ENCODE measurements at regions not wholly inside any gene's neighbourhood (a gene's known extent, or its start where the extent isn't known, plus 50 kb on each side); places are given as distances from the start of the nearest gene placed in this dataset.

DNA sequence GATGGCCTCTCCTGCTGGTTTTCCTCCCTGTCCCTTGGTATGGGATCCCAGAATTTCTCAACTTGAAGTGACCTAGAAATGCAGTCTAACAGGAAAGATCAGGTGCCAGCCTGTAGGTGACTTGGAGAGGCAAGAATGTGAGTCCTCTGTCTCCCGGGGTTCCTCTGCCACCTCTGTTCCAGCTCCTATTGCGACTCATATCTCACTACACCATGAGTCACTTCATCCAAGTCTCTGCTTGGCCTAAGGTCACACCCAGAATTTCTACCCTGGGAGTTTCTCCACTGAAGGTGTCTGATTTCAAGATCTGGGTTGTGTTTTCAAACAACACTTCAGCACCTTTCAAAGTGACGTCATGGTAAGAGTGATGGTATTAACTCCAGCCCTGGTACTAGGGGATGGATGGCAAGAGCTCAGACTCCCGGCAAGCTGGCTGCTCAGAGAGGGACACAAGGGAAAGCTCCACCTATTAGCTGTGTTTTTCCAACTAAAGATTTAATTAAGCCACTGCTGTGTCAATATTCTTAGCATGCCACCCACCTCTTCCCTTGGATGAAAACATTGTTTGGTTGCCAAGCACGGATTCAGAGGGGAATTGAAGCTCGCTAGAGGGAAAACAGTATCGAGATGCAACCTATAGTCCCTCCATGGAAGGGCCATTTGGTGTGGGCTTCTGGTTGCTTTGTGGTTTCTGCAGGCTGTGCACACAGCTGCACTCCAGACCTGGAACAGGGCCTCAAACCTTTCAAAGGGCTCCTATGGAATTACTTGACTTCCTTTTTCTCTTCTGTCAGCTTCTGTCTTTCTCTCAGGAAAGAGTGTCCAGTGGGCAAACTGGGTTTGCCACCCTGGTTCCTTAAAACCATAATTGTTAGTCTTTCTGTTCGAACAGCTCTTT, 205.7 kb downstream of the GAS1 start (continued):
- TF ChIP-seq, protein P1, sequence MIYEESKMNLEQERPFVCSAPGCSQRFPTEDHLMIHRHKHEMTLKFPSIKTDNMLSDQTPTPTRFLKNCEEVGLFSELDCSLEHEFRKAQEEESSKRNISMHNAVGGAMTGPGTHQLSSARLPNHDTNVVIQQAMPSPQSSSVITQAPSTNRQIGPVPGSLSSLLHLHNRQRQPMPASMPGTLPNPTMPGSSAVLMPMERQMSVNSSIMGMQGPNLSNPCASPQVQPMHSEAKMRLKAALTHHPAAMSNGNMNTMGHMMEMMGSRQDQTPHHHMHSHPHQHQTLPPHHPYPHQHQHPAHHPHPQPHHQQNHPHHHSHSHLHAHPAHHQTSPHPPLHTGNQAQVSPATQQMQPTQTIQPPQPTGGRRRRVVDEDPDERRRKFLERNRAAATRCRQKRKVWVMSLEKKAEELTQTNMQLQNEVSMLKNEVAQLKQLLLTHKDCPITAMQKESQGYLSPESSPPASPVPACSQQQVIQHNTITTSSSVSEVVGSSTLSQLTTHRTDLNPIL (CRISPR knock-in tag; IDR thresholded peaks at IDR 0.05): no peak
- no peak for TF ChIP-seq ZEB2 (IDR thresholded peaks at IDR 0.05)
- no peak for TF ChIP-seq CBFB (CRISPR knock-in tag; IDR thresholded peaks at IDR 0.05)
- TF ChIP-seq MTF1 (CRISPR knock-in tag; IDR thresholded peaks at IDR 0.05; ENCODE audit: borderline replicate concordance): no peak
- TF ChIP-seq PPARD (CRISPR knock-in tag; IDR thresholded peaks at IDR 0.05): no peak
- TF ChIP-seq, protein P2, sequence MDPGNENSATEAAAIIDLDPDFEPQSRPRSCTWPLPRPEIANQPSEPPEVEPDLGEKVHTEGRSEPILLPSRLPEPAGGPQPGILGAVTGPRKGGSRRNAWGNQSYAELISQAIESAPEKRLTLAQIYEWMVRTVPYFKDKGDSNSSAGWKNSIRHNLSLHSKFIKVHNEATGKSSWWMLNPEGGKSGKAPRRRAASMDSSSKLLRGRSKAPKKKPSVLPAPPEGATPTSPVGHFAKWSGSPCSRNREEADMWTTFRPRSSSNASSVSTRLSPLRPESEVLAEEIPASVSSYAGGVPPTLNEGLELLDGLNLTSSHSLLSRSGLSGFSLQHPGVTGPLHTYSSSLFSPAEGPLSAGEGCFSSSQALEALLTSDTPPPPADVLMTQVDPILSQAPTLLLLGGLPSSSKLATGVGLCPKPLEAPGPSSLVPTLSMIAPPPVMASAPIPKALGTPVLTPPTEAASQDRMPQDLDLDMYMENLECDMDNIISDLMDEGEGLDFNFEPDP (CRISPR knock-in tag; IDR thresholded peaks at IDR 0.05): no peak
- TF ChIP-seq ZBTB8A (IDR thresholded peaks at IDR 0.05; ENCODE audit: partially characterized antibody): no peak
- TF ChIP-seq PHF20 (IDR thresholded peaks at IDR 0.05; ENCODE audit: partially characterized antibody): no peak

All from K562 (cell line).